ENCODE measurements at regions not wholly inside any gene's neighbourhood (a gene's known extent, or its start where the extent isn't known, plus 50 kb on each side); places are given as distances from the start of the nearest gene placed in this dataset.

DNA sequence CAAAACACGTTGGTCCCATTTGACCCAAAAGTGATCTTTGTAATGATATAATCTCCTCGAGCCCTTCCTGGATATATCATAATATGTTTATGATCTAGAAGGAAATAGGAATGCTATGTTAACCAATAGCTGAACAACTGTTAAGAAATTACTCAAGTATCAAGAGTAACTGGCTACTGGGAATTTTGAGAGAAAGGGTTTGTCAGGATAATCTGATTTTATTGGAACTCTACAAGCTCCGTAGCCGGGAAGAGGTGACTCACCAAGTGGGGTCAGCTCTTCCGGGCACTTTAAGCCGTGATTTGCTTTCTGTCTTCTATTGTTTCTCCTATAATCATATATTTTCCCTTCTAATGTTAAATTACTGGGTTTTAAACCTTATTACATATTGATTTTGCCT is 250.5 kb upstream of the POGK start:
- TF ChIP-seq POLR2AphosphoS5 (IDR thresholded peaks at IDR 0.05; ENCODE audit: low read depth, low read length) (no peak), RAD21 (IDR thresholded peaks at IDR 0.05; ENCODE audit: low read depth) (no peak), JUND (IDR thresholded peaks at IDR 0.05) (no peak), EZH2phosphoT487 (IDR thresholded peaks at IDR 0.05; ENCODE audit: borderline replicate concordance) (no peak), SP1 (IDR thresholded peaks at IDR 0.05; ENCODE audit: low read depth) (no peak), CBX3 (IDR thresholded peaks at IDR 0.05; ENCODE audit: low read depth) (no peak), POLR2A (IDR thresholded peaks at IDR 0.05; ENCODE audit: borderline replicate concordance, extremely low read depth, insufficient read depth, insufficient read length) (no peak), SIN3A (IDR thresholded peaks at IDR 0.05; ENCODE audit: low read depth) (no peak)
- TF ChIP-seq, protein P1, sequence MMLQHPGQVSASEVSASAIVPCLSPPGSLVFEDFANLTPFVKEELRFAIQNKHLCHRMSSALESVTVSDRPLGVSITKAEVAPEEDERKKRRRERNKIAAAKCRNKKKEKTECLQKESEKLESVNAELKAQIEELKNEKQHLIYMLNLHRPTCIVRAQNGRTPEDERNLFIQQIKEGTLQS (IDR thresholded peaks at IDR 0.05): no peak
- H3K4me1 ChIP-seq (ENCODE audit: control insufficient read depth in 1 of 2, insufficient read depth in 2 of 2, low read length in 2 of 2): no peaks in the 10 kb centered on the region
- intact Hi-C loops (cut with micrococcal nuclease): no loop called here
- no peak overlapping the region for H3K4me2 ChIP-seq (ENCODE audit: low read length)
- no peaks in the 10 kb centered on the region for H4K20me1 ChIP-seq (ENCODE audit: insufficient read depth)
- no peaks in the 10 kb centered on the region for H3K36me3 ChIP-seq (ENCODE audit: control insufficient read depth in 1 of 2, insufficient read depth in 2 of 2, low read length in 2 of 2)
- no peak for DNase-seq (ENCODE audit: low read depth, low spot score)
- no peak overlapping the region for H2AFZ ChIP-seq (ENCODE audit: low read depth, low read length, poor library complexity, severe bottlenecking)
- no peak overlapping the region for H3K27ac ChIP-seq (ENCODE audit: low read depth, low read length)
- no peaks in the 10 kb centered on the region for H3K79me2 ChIP-seq (ENCODE audit: insufficient read depth, low read length)
- no TSS peak for BruUV-seq (replicated peaks)
- peaks cover 5% of the 10 kb centered on the region; the same call in 1 of the 2 replicates for H3K27me3 ChIP-seq (ENCODE audit: insufficient read depth, low read length)
- no peak overlapping the region for H3K9ac ChIP-seq (ENCODE audit: low read length)
- ChIA-PET CTCF (no interaction called here), RAD21 (ENCODE audit: low non-redundant PET in 1 of 2, low total read pairs in 2 of 2, uncharacterized antibody in 2 of 2, unreplicated experiment in 2 of 2) (no interaction called here), POLR2A (no interaction called here)
- no peak for ATAC-seq
- no peaks in the 10 kb centered on the region for H3K9me2 ChIP-seq (ENCODE audit: insufficient read depth)
- H3K9me3 ChIP-seq (ENCODE audit: control insufficient read depth in 1 of 2, insufficient read depth in 1 of 2, low read depth in 1 of 2, low read length in 2 of 2): no peaks in the 10 kb centered on the region
- H3K4me3 ChIP-seq (replicated peaks in 1 of 2; ENCODE audit: low read depth in 1 of 2, low read length in 2 of 2): no peak overlapping the region

DNA sequence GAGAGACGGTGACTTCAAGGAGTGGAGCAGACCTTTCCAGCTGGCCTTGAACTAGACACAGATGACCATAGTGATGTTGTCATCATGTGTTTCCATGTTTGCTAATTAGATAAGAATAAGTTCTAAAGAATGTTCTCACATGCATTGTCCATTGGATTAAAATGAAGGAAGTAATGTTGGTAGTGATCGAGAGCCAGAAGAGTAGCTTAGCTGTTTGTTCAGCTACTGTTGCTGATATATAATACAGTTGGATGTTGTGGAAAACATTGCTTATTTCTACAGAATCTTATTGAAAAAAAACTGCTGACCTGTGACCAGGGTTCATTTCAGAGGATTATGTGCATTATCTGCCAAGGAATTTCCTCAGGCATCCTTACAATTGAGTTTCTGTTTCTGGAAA is 249.1 kb upstream of the POGK start:
- Histone ChIP-seq H3K9ac (ENCODE audit: low read length) (no peak overlapping the region), H3K27ac (ENCODE audit: low read depth, low read length) (no peak overlapping the region), H3K4me3 (replicated peaks in 1 of 2; ENCODE audit: low read depth in 1 of 2, low read length in 2 of 2) (no peak overlapping the region), H3K4me2 (ENCODE audit: low read length) (no peak overlapping the region), H3K27me3 (ENCODE audit: insufficient read depth, low read length) (no peaks in the 10 kb centered on the region), H3K4me1 (ENCODE audit: control insufficient read depth in 1 of 2, insufficient read depth in 2 of 2, low read length in 2 of 2) (no peaks in the 10 kb centered on the region), H3K36me3 (ENCODE audit: control insufficient read depth in 1 of 2, insufficient read depth in 2 of 2, low read length in 2 of 2) (no peaks in the 10 kb centered on the region), H3K79me2 (ENCODE audit: insufficient read depth, low read length) (no peaks in the 10 kb centered on the region), H3K9me3 (ENCODE audit: control insufficient read depth in 1 of 2, insufficient read depth in 1 of 2, low read depth in 1 of 2, low read length in 2 of 2) (no peaks in the 10 kb centered on the region), H3K9me2 (ENCODE audit: insufficient read depth) (no peaks in the 10 kb centered on the region), H4K20me1 (ENCODE audit: insufficient read depth) (no peaks in the 10 kb centered on the region), H2AFZ (ENCODE audit: low read depth, low read length, poor library complexity, severe bottlenecking) (no peak overlapping the region)
- DNase-seq (ENCODE audit: low read depth, low spot score) (no peak), ATAC-seq (no peak)
- intact Hi-C loops (cut with micrococcal nuclease): no loop called here
- ChIA-PET POLR2A (no interaction called here), CTCF (no interaction called here), RAD21 (ENCODE audit: low non-redundant PET in 1 of 2, low total read pairs in 2 of 2, uncharacterized antibody in 2 of 2, unreplicated experiment in 2 of 2) (no interaction called here)
- no TSS peak for BruUV-seq (replicated peaks)
- TF ChIP-seq SP1 (IDR thresholded peaks at IDR 0.05; ENCODE audit: low read depth): no peak
